ENCODE measurements at regions not wholly inside any gene's neighbourhood (a gene's known extent, or its start where the extent isn't known, plus 50 kb on each side); places are given as distances from the start of the nearest gene placed in this dataset.

DNA sequence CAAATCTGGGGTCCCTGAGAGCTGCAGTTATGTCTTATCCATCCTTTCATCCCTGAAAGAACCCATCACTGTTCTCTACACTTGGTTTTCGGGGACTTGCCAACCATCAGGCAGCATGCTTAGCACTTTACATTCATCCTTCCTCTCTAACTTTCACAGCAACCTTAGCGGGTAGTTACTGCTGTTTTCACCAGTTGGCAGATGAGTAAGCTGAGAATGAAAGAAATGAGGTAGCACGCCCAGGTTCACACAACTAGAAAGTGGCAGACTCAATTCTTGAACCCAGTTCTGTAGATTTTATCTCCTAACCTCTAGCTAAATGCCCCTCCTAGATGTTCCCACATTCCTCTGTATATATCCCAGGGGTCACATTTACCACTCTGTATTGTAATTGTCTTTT, 342.0 kb upstream of the WWC1 start:
- Histone ChIP-seq H3K4me1 (ENCODE audit: control insufficient read depth in 4 of 4, insufficient read depth in 4 of 4, low read length in 3 of 4) (no peaks in the 10 kb centered on the region), H3K9ac (ENCODE audit: low read depth in 1 of 2, low read length in 2 of 2) (no peak overlapping the region), H3K9me3 (ENCODE audit: control insufficient read depth in 4 of 4, low read length in 3 of 4) (no peaks in the 10 kb centered on the region), H3K27me3 (ENCODE audit: control insufficient read depth in 4 of 4, insufficient read depth in 4 of 4, low read length in 3 of 4) (no peaks in the 10 kb centered on the region), H3K36me3 (ENCODE audit: control insufficient read depth in 4 of 4, insufficient read depth in 3 of 4, low read depth in 1 of 4, low read length in 3 of 4) (no peaks in the 10 kb centered on the region), H3K27ac (ENCODE audit: low read depth in 1 of 2, low read length in 2 of 2) (no peak overlapping the region), H3K4me3 (ENCODE audit: low read depth in 1 of 3, low read length in 3 of 3) (no peak overlapping the region)
- TF ChIP-seq, protein P1, sequence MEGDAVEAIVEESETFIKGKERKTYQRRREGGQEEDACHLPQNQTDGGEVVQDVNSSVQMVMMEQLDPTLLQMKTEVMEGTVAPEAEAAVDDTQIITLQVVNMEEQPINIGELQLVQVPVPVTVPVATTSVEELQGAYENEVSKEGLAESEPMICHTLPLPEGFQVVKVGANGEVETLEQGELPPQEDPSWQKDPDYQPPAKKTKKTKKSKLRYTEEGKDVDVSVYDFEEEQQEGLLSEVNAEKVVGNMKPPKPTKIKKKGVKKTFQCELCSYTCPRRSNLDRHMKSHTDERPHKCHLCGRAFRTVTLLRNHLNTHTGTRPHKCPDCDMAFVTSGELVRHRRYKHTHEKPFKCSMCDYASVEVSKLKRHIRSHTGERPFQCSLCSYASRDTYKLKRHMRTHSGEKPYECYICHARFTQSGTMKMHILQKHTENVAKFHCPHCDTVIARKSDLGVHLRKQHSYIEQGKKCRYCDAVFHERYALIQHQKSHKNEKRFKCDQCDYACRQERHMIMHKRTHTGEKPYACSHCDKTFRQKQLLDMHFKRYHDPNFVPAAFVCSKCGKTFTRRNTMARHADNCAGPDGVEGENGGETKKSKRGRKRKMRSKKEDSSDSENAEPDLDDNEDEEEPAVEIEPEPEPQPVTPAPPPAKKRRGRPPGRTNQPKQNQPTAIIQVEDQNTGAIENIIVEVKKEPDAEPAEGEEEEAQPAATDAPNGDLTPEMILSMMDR (IDR thresholded peaks at IDR 0.05; ENCODE audit: low read depth, low read length, missing input control): no peak
- no peak for TF ChIP-seq SP1 (IDR thresholded peaks at IDR 0.05)
- no peak for TF ChIP-seq RXRA (IDR thresholded peaks at IDR 0.05)
- no peak for TF ChIP-seq NR2F2 (IDR thresholded peaks at IDR 0.05)
- TF ChIP-seq RAD21 (IDR thresholded peaks at IDR 0.05): no peak
- TF ChIP-seq HNF4G (IDR thresholded peaks at IDR 0.05): no peak
- no peak for TF ChIP-seq ATF3 (IDR thresholded peaks at IDR 0.05)
- TF ChIP-seq HNF4A (conservative IDR thresholded peaks at IDR 0.05): no peak
- TF ChIP-seq ZBTB33 (IDR thresholded peaks at IDR 0.05): no peak
- TF ChIP-seq FOXA2 (IDR thresholded peaks at IDR 0.05): no peak
- TF ChIP-seq JUND (IDR thresholded peaks at IDR 0.05): no peak
- TF ChIP-seq FOXA1 (IDR thresholded peaks at IDR 0.05): no peak
- TF ChIP-seq MAX (IDR thresholded peaks at IDR 0.05): no peak
- TF ChIP-seq, protein P2, sequence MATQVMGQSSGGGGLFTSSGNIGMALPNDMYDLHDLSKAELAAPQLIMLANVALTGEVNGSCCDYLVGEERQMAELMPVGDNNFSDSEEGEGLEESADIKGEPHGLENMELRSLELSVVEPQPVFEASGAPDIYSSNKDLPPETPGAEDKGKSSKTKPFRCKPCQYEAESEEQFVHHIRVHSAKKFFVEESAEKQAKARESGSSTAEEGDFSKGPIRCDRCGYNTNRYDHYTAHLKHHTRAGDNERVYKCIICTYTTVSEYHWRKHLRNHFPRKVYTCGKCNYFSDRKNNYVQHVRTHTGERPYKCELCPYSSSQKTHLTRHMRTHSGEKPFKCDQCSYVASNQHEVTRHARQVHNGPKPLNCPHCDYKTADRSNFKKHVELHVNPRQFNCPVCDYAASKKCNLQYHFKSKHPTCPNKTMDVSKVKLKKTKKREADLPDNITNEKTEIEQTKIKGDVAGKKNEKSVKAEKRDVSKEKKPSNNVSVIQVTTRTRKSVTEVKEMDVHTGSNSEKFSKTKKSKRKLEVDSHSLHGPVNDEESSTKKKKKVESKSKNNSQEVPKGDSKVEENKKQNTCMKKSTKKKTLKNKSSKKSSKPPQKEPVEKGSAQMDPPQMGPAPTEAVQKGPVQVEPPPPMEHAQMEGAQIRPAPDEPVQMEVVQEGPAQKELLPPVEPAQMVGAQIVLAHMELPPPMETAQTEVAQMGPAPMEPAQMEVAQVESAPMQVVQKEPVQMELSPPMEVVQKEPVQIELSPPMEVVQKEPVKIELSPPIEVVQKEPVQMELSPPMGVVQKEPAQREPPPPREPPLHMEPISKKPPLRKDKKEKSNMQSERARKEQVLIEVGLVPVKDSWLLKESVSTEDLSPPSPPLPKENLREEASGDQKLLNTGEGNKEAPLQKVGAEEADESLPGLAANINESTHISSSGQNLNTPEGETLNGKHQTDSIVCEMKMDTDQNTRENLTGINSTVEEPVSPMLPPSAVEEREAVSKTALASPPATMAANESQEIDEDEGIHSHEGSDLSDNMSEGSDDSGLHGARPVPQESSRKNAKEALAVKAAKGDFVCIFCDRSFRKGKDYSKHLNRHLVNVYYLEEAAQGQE (IDR thresholded peaks at IDR 0.05): no peak
- no peak for TF ChIP-seq TAF1 (conservative IDR thresholded peaks at IDR 0.05)
- TF ChIP-seq GABPA (IDR thresholded peaks at IDR 0.05 in 1 of 2, conservative IDR thresholded peaks at IDR 0.05 in 1 of 2): no peak
- TF ChIP-seq EGR1 (IDR thresholded peaks at IDR 0.05; ENCODE audit: low read depth in 2 of 2): no peak
- no peak for TF ChIP-seq YY1 (IDR thresholded peaks at IDR 0.05)
- WGBS: 79% methylated on average over 3 of the region's 3 CpGs
- no peak for DNase-seq (ENCODE audit: low spot score)

Data from liver (tissue), 8 donors.